T-helper 2 cell treated with Interferon-gamma antibody and Interleukin-4, amounts not matched to agents 5 μg/mL and 100 μg/mL, for 36 hours (primary cell): ENCODE measurements at regions not wholly inside any gene's neighbourhood (a gene's known extent, or its start where the extent isn't known, plus 50 kb on each side); places are given as distances from the start of the nearest gene placed in this dataset.

ENCODE experiments used
- DNase-seq: peaks from one replicate; pipeline ENCODE4 v3.0.0; 2021; ENCODE audit warnings: low spot score
- H3K27ac Mint-ChIP-seq: one replicate; pipeline ENCODE4 v1.8.0; 2021; ENCODE audit warnings: mild to moderate bottlenecking, mixed read lengths
- H3K27me3 Mint-ChIP-seq: one replicate; pipeline ENCODE4 v1.8.0; 2021; ENCODE audit warnings: low read depth, mixed read lengths
- H3K36me3 Mint-ChIP-seq: one replicate; pipeline ENCODE4 v1.8.0; 2021; ENCODE audit warnings: low read depth, mixed read lengths
- H3K4me1 Mint-ChIP-seq: one replicate; pipeline ENCODE4 v1.8.0; 2021; ENCODE audit warnings: low read depth, mixed read lengths
- H3K4me3 Mint-ChIP-seq: one replicate; pipeline ENCODE4 v1.8.0; 2022; ENCODE audit warnings: mild to moderate bottlenecking, moderate library complexity, mixed read lengths
- H3K9me3 Mint-ChIP-seq: one replicate; pipeline ENCODE4 v1.8.0; 2021; ENCODE audit warnings: mixed read lengths

GRCh38 chr5:39578887-39579497 lies 154.2 kb upstream of the DAB2 start:
- H3K27ac Mint-ChIP-seq, result no peak overlapping the region
- no peak overlapping the region for H3K4me3 Mint-ChIP-seq
- no peaks in the 10 kb centered on the region for H3K9me3 Mint-ChIP-seq
- peaks cover 15% of the 10 kb centered on the region for H3K27me3 Mint-ChIP-seq
- DNase-seq, result no peak
- no peaks in the 10 kb centered on the region for H3K36me3 Mint-ChIP-seq
- peaks cover 5% of the 10 kb centered on the region for H3K4me1 Mint-ChIP-seq

- DNase-seq, result no peak
- peaks cover 5% of the 10 kb centered on the region for H3K4me1 Mint-ChIP-seq
- no peaks in the 10 kb centered on the region for H3K36me3 Mint-ChIP-seq
- H3K27me3 Mint-ChIP-seq, result peaks cover 12% of the 10 kb centered on the region
- no peak overlapping the region for H3K4me3 Mint-ChIP-seq
- H3K9me3 Mint-ChIP-seq, result no peaks in the 10 kb centered on the region
- no peak overlapping the region for H3K27ac Mint-ChIP-seq
Measured at GRCh38 chr5:39577529-39577928, 152.7 kb upstream of the DAB2 start.

GRCh38 chr5:39570403-39571027 lies 145.7 kb upstream of the DAB2 start:
- H3K4me1 Mint-ChIP-seq, result no peaks in the 10 kb centered on the region
- no peaks in the 10 kb centered on the region for H3K9me3 Mint-ChIP-seq
- H3K4me3 Mint-ChIP-seq, result no peak overlapping the region
- H3K36me3 Mint-ChIP-seq, result no peaks in the 10 kb centered on the region
- H3K27ac Mint-ChIP-seq, result no peak overlapping the region
- no peak for DNase-seq
- peaks cover 28% of the 10 kb centered on the region for H3K27me3 Mint-ChIP-seq

- H3K36me3 Mint-ChIP-seq, result no peaks in the 10 kb centered on the region
- no peak overlapping the region for H3K27ac Mint-ChIP-seq
- H3K9me3 Mint-ChIP-seq, result no peaks in the 10 kb centered on the region
- H3K27me3 Mint-ChIP-seq, result peaks cover 30% of the 10 kb centered on the region
- no peak for DNase-seq
- H3K4me3 Mint-ChIP-seq, result no peak overlapping the region
- H3K4me1 Mint-ChIP-seq, result no peaks in the 10 kb centered on the region
Measured at GRCh38 chr5:39569857-39570256, 145.1 kb upstream of the DAB2 start.

- Mint-ChIP-seq H3K27ac (no peak overlapping the region), H3K27me3 (peaks cover 28% of the 10 kb centered on the region), H3K9me3 (no peaks in the 10 kb centered on the region), H3K36me3 (no peaks in the 10 kb centered on the region), H3K4me1 (peaks cover 2% of the 10 kb centered on the region), H3K4me3 (no peak overlapping the region)
- DNase-seq, result no peak
Measured at GRCh38 chr5:39566891-39567290, 142.1 kb upstream of the DAB2 start.

- H3K4me3 Mint-ChIP-seq, result no peak overlapping the region
- DNase-seq, result no peak
- no peaks in the 10 kb centered on the region for H3K9me3 Mint-ChIP-seq
- H3K27me3 Mint-ChIP-seq, result peaks cover 33% of the 10 kb centered on the region
- H3K27ac Mint-ChIP-seq, result no peak overlapping the region
- H3K36me3 Mint-ChIP-seq, result no peaks in the 10 kb centered on the region
- peaks cover 2% of the 10 kb centered on the region for H3K4me1 Mint-ChIP-seq
Measured at GRCh38 chr5:39566029-39566428, 141.2 kb upstream of the DAB2 start.

- peaks cover 2% of the 10 kb centered on the region for H3K4me1 Mint-ChIP-seq
- H3K4me3 Mint-ChIP-seq, result no peak overlapping the region
- H3K9me3 Mint-ChIP-seq, result no peaks in the 10 kb centered on the region
- DNase-seq, result no peak
- H3K36me3 Mint-ChIP-seq, result no peaks in the 10 kb centered on the region
- H3K27ac Mint-ChIP-seq, result no peak overlapping the region
- peaks cover 12% of the 10 kb centered on the region for H3K27me3 Mint-ChIP-seq
Measured at GRCh38 chr5:39561421-39561820, 136.6 kb upstream of the DAB2 start.

GRCh38 chr5:39560726-39561125 lies 135.9 kb upstream of the DAB2 start:
- Mint-ChIP-seq H3K9me3 (no peaks in the 10 kb centered on the region), H3K27ac (no peak overlapping the region), H3K27me3 (peaks cover 10% of the 10 kb centered on the region), H3K4me3 (no peak overlapping the region), H3K36me3 (no peaks in the 10 kb centered on the region), H3K4me1 (peaks cover 2% of the 10 kb centered on the region)
- DNase-seq, result no peak

- Mint-ChIP-seq H3K27me3 (peaks cover 7% of the 10 kb centered on the region), H3K4me1 (peaks cover 2% of the 10 kb centered on the region), H3K27ac (no peak overlapping the region), H3K36me3 (no peaks in the 10 kb centered on the region), H3K4me3 (no peak overlapping the region), H3K9me3 (no peaks in the 10 kb centered on the region)
- DNase-seq, result no peak
Measured at GRCh38 chr5:39559923-39560322, 135.1 kb upstream of the DAB2 start.

GRCh38 chr5:39558541-39558940 lies 133.8 kb upstream of the DAB2 start:
- Mint-ChIP-seq H3K36me3 (no peaks in the 10 kb centered on the region), H3K27me3 (peaks cover 6% of the 10 kb centered on the region), H3K4me1 (no peaks in the 10 kb centered on the region), H3K4me3 (no peak overlapping the region), H3K9me3 (no peaks in the 10 kb centered on the region), H3K27ac (no peak overlapping the region)
- DNase-seq, result no peak

- H3K4me1 Mint-ChIP-seq, result no peaks in the 10 kb centered on the region
- no peak overlapping the region for H3K4me3 Mint-ChIP-seq
- peaks cover 9% of the 10 kb centered on the region for H3K27me3 Mint-ChIP-seq
- no peak for DNase-seq
- H3K27ac Mint-ChIP-seq, result no peak overlapping the region
- no peaks in the 10 kb centered on the region for H3K36me3 Mint-ChIP-seq
- H3K9me3 Mint-ChIP-seq, result no peaks in the 10 kb centered on the region
Measured at GRCh38 chr5:39555788-39556187, 131.0 kb upstream of the DAB2 start.

GRCh38 chr5:39547553-39548154 lies 122.9 kb upstream of the DAB2 start:
- H3K36me3 Mint-ChIP-seq, result no peaks in the 10 kb centered on the region
- DNase-seq, result no peak
- no peak overlapping the region for H3K27ac Mint-ChIP-seq
- no peak overlapping the region for H3K4me3 Mint-ChIP-seq
- H3K4me1 Mint-ChIP-seq, result peaks cover 7% of the 10 kb centered on the region
- no peaks in the 10 kb centered on the region for H3K9me3 Mint-ChIP-seq
- peaks cover 12% of the 10 kb centered on the region for H3K27me3 Mint-ChIP-seq

- no peak overlapping the region for H3K4me3 Mint-ChIP-seq
- no peaks in the 10 kb centered on the region for H3K9me3 Mint-ChIP-seq
- H3K4me1 Mint-ChIP-seq, result peaks cover 7% of the 10 kb centered on the region
- DNase-seq, result no peak
- peaks cover 6% of the 10 kb centered on the region for H3K27me3 Mint-ChIP-seq
- no peaks in the 10 kb centered on the region for H3K36me3 Mint-ChIP-seq
- no peak overlapping the region for H3K27ac Mint-ChIP-seq
Measured at GRCh38 chr5:39544941-39545340, 120.2 kb upstream of the DAB2 start.

GRCh38 chr5:39543335-39543734 lies 118.6 kb upstream of the DAB2 start:
- Mint-ChIP-seq H3K4me3 (no peak overlapping the region), H3K36me3 (no peaks in the 10 kb centered on the region), H3K4me1 (peaks cover 7% of the 10 kb centered on the region), H3K27me3 (peaks cover 6% of the 10 kb centered on the region), H3K27ac (no peak overlapping the region), H3K9me3 (no peaks in the 10 kb centered on the region)
- DNase-seq, result no peak
